IMR-90 (cell line): ENCODE measurements at regions not wholly inside any gene's neighbourhood (a gene's known extent, or its start where the extent isn't known, plus 50 kb on each side); places are given as distances from the start of the nearest gene placed in this dataset.

ENCODE experiments used
- ATAC-seq: fragments of 200-7000 bp; cut with Tn5 transposase; 2 replicates; pipeline ENCODE4 v1.9.1; 2020; ENCODE audit warnings: low read depth, mild to moderate bottlenecking, moderate library complexity
- BruUV-seq: library from RNA; stranded (reverse); fragments of 400-500 nt; replicated peaks from 2 replicates; lab custom pipeline; 2021; lab: Mats Ljungman, UMichigan
- CTCF ChIA-PET: fragments of 300-600 bp; formaldehyde crosslinking; extraction: SDS; loops from one replicate; lab custom pipeline; 2021; ENCODE audit warnings: antibody characterized with exemption; lab: Yijun Ruan, JAX
- POLR2A ChIA-PET: fragments of 300-600 bp; sonication (Branson Sonifier 250); formaldehyde crosslinking; loops from one replicate; lab custom pipeline; 2022; ENCODE audit warnings: antibody characterized with exemption; ENCODE audit not compliant: unreplicated experiment; lab: Charles Lee
- DNase-seq: peaks from one replicate; pipeline ENCODE4 v3.0.0; 2013
- H2AFZ ChIP-seq: replicated peaks from 2 replicates; pipeline ENCODE3; 2013; ENCODE audit warnings: low read length, mild to moderate bottlenecking; ENCODE audit not compliant: poor library complexity
- H2AK5ac ChIP-seq: 2 replicates; pipeline ENCODE4 v1.6.1; 2013; ENCODE audit warnings: low read depth, low read length, inconsistent platforms
- H2AK9ac ChIP-seq: replicated peaks from 2 replicates; pipeline ENCODE3; 2013; ENCODE audit warnings: mild to moderate bottlenecking, low read depth, low read length, moderate library complexity; ENCODE audit not compliant: poor library complexity
- H2BK120ac ChIP-seq: 2 replicates; pipeline ENCODE4 v1.6.1; 2013; ENCODE audit warnings: low read depth, low read length, inconsistent platforms
- H2BK15ac ChIP-seq: 3 replicates; pipeline ENCODE4 v1.6.1; 2013; ENCODE audit warnings: low read depth, low read length, inconsistent platforms
- H2BK20ac ChIP-seq: 2 replicates; pipeline ENCODE4 v1.6.1; 2013; ENCODE audit warnings: low read depth, mild to moderate bottlenecking, inconsistent platforms, low read length, moderate library complexity
- H2BK5ac ChIP-seq: 2 replicates; pipeline ENCODE4 v1.6.1; 2013; ENCODE audit warnings: mild to moderate bottlenecking, low read depth, low read length, inconsistent platforms; ENCODE audit not compliant: poor library complexity, severe bottlenecking
- H3K14ac ChIP-seq: replicated peaks from 2 replicates; pipeline ENCODE4 v1.6.1; 2013; ENCODE audit warnings: low read depth, low read length, inconsistent platforms
- H3K18ac ChIP-seq: 2 replicates; pipeline ENCODE4 v1.6.1; 2013; ENCODE audit warnings: low read depth, low read length, control low read depth
- H3K23ac ChIP-seq: 2 replicates; pipeline ENCODE4 v1.6.1; 2013; ENCODE audit warnings: low read depth, low read length, inconsistent platforms
- H3K27ac ChIP-seq: 2 replicates; pipeline ENCODE4 v1.5.1; 2013; ENCODE audit warnings: mild to moderate bottlenecking, control low read depth, low read length; ENCODE audit not compliant: insufficient read depth
- H3K27me3 ChIP-seq: 2 replicates; pipeline ENCODE4 v1.6.1; 2013; ENCODE audit warnings: low read length; ENCODE audit not compliant: control insufficient read depth, insufficient read depth
- H3K36me3 ChIP-seq: 2 replicates; pipeline ENCODE4 v1.6.1; 2013; ENCODE audit warnings: low read length, mixed read lengths; ENCODE audit not compliant: control insufficient read depth, insufficient read depth
- H3K4ac ChIP-seq: 2 replicates; pipeline ENCODE4 v1.6.1; 2013; ENCODE audit warnings: low read depth, low read length, inconsistent platforms
- H3K4me1 ChIP-seq: 2 replicates; pipeline ENCODE4 v1.6.1; 2013; ENCODE audit warnings: low read length, mixed read lengths; ENCODE audit not compliant: control insufficient read depth, insufficient read depth
- H3K4me2 ChIP-seq: 2 replicates; pipeline ENCODE4 v1.6.1; 2013; ENCODE audit warnings: low read depth, mild to moderate bottlenecking, control low read depth, low read length, moderate library complexity
- H3K4me3 ChIP-seq: 2 replicates; pipeline ENCODE4 v1.5.1; 2013; ENCODE audit warnings: low read depth, mild to moderate bottlenecking, control low read depth, low read length, moderate library complexity; ENCODE audit not compliant: insufficient read depth
- H3K56ac ChIP-seq: 2 replicates; pipeline ENCODE4 v1.6.1; 2013; ENCODE audit warnings: low read length, inconsistent platforms; ENCODE audit not compliant: insufficient read depth; ENCODE audit errors: extremely low read depth
- H3K79me1 ChIP-seq, 2 experiments: 2 replicates each; pipeline ENCODE4 v1.6.1; 2013; ENCODE audit warnings: low read length in 2 of 2, inconsistent platforms in 1 of 2, low read depth in 1 of 2
- H3K9ac ChIP-seq: 2 replicates; pipeline ENCODE4 v1.6.1; 2013; ENCODE audit warnings: low read depth, low read length, control low read depth
- H3K9me1 ChIP-seq: 2 replicates; pipeline ENCODE4 v1.6.1; 2013; ENCODE audit warnings: low read length, inconsistent platforms; ENCODE audit not compliant: insufficient read depth
- H3K9me3 ChIP-seq: 2 replicates; pipeline ENCODE4 v1.6.1; 2013; ENCODE audit warnings: low read length; ENCODE audit not compliant: control insufficient read depth, insufficient read depth
- H4K20me1 ChIP-seq: 2 replicates; pipeline ENCODE4 v1.6.1; 2013; ENCODE audit warnings: low read length, inconsistent platforms; ENCODE audit not compliant: insufficient read depth
- H4K5ac ChIP-seq: 2 replicates; pipeline ENCODE4 v1.6.1; 2013; ENCODE audit warnings: mild to moderate bottlenecking, low read depth, low read length, control low read depth
- H4K8ac ChIP-seq, 2 experiments: 2 replicates each; pipeline ENCODE4 v1.6.1; 2013; ENCODE audit warnings: low read depth in 2 of 2, low read length in 2 of 2, control low read depth in 1 of 2, inconsistent platforms in 1 of 2
- H4K91ac ChIP-seq: 2 replicates; pipeline ENCODE4 v1.6.1; 2013; ENCODE audit warnings: low read depth, low read length, inconsistent platforms; ENCODE audit not compliant: insufficient read depth
- BHLHE40 ChIP-seq: fragments of 150-350 bp; IDR thresholded peaks from 2 replicates; pipeline ENCODE4 v1.6.1; 2016; ENCODE audit warnings: mild to moderate bottlenecking, low read depth, low read length
- CEBPB ChIP-seq: IDR thresholded peaks from 2 replicates; pipeline ENCODE4 v1.6.1; 2012; ENCODE audit warnings: low read depth, low read length, improper control_type of control experiment
- CHD1 ChIP-seq: IDR thresholded peaks from 2 replicates; pipeline ENCODE4 v1.6.1; 2012; ENCODE audit warnings: low read depth, low read length, improper control_type of control experiment
- ELK1 ChIP-seq: fragments of 150-350 bp; IDR thresholded peaks from 2 replicates; pipeline ENCODE4 v1.6.1; 2016; ENCODE audit warnings: low read depth, mild to moderate bottlenecking, low read length, moderate library complexity, borderline replicate concordance
- FOS ChIP-seq: fragments of 150-350 bp; IDR thresholded peaks from 2 replicates; pipeline ENCODE4 v1.6.1; 2016; ENCODE audit warnings: low read depth, low read length
- MAFK ChIP-seq: IDR thresholded peaks from 2 replicates; pipeline ENCODE4 v1.6.1; 2012; ENCODE audit warnings: low read depth, low read length, improper control_type of control experiment
- MAZ ChIP-seq: IDR thresholded peaks from 2 replicates; pipeline ENCODE4 v1.6.1; 2012; ENCODE audit warnings: low read depth, mild to moderate bottlenecking, low read length, improper control_type of control experiment, moderate library complexity, borderline replicate concordance
- MXI1 ChIP-seq: IDR thresholded peaks from 2 replicates; pipeline ENCODE4 v1.6.1; 2012; ENCODE audit warnings: low read depth, mild to moderate bottlenecking, low read length, moderate library complexity, borderline replicate concordance
- NFE2L2 ChIP-seq: fragments of 150-350 bp; IDR thresholded peaks from 2 replicates; pipeline ENCODE4 v1.6.1; 2016; ENCODE audit warnings: low read depth, mild to moderate bottlenecking, low read length
- POLR2A ChIP-seq: IDR thresholded peaks from 2 replicates; pipeline ENCODE4 v1.6.1; 2012; ENCODE audit warnings: mild to moderate bottlenecking, low read depth, low read length
- RAD21 ChIP-seq: IDR thresholded peaks from 2 replicates; pipeline ENCODE4 v1.6.1; 2012; ENCODE audit warnings: low read length, improper control_type of control experiment
- RFX5 ChIP-seq: IDR thresholded peaks from 2 replicates; pipeline ENCODE4 v1.8.0; 2012; ENCODE audit warnings: low read depth, mild to moderate bottlenecking, low read length, moderate library complexity
- SMC3 ChIP-seq: fragments of 150-350 bp; IDR thresholded peaks from 2 replicates; pipeline ENCODE4 v1.6.1; 2016; ENCODE audit warnings: low read depth, mild to moderate bottlenecking, antibody characterized with exemption, low read length, moderate library complexity
- USF2 ChIP-seq: fragments of 150-350 bp; IDR thresholded peaks from 2 replicates; pipeline ENCODE4 v1.6.1; 2017; ENCODE audit warnings: mild to moderate bottlenecking, antibody characterized with exemption, low read length, low read depth
- WGBS, 2 experiments: methylation state at CpG; one replicate each; pipeline versions ENCODE4 v1.1.5 to v1.1.7; 2013; ENCODE audit warnings: missing lambda C conversion rate in 2 of 2; ENCODE audit not compliant: insufficient read length in 1 of 2; ENCODE audit errors: extremely low coverage in 2 of 2; 5-methylcytosine and 5-hydroxymethylcytosine counted together
- dilution Hi-C: fragments of 300-500 bp; cut with HindIII; formaldehyde crosslinking; loops from one replicate; pipeline ENCODE4 v1.14.3; 2018; ENCODE audit warnings: low sequenced_read_pairs; ENCODE audit not compliant: unreplicated experiment
- in situ Hi-C: fragments of 300-500 bp; cut with MboI; formaldehyde crosslinking; loops from 3 replicates; pipeline ENCODE4 v1.14.3; 2019; ENCODE audit warnings: low sequenced_read_pairs, inconsistent platforms, mixed read lengths
- intact Hi-C: fragments of 100-400 bp; cut with micrococcal nuclease; formaldehyde crosslinking; loops from 2 replicates; pipeline ENCODE4 v1.10.0; 2022
- TF ChIP-seq, protein P1 (sequence below): conservative IDR thresholded peaks from 2 replicates; pipeline ENCODE4 v1.5.1; 2012; ENCODE audit warnings: mild to moderate bottlenecking, low read depth, low read length, improper control_type of control experiment

- peaks cover 12% of the 10 kb centered on the region for H3K9me3 ChIP-seq
- ChIA-PET CTCF (no interaction called here), POLR2A (no interaction called here)
- H3K79me1 ChIP-seq: no peaks in the 10 kb centered on the region
- H4K91ac ChIP-seq: no peak overlapping the region
- H2BK20ac ChIP-seq: no peak overlapping the region
- no peak overlapping the region for H2AFZ ChIP-seq
- H3K4me1 ChIP-seq: no peaks in the 10 kb centered on the region
- H3K27me3 ChIP-seq: no peaks in the 10 kb centered on the region
- no peak overlapping the region for H2BK15ac ChIP-seq
- no peaks in the 10 kb centered on the region for H3K9me1 ChIP-seq
- intact Hi-C loops: no loop called here
- no peak overlapping the region for H4K8ac ChIP-seq
- no peak overlapping the region for H2AK5ac ChIP-seq
- H4K20me1 ChIP-seq: no peaks in the 10 kb centered on the region
- no peak overlapping the region for H2BK5ac ChIP-seq
- in situ Hi-C loops: no loop called here
- H3K4me3 ChIP-seq: no peak overlapping the region
- no peak overlapping the region for H3K4me2 ChIP-seq
- no peak overlapping the region for H2AK9ac ChIP-seq
- H3K23ac ChIP-seq: no peak overlapping the region
- no peak overlapping the region for H3K14ac ChIP-seq
- dilution Hi-C loops: no loop called here
- no peak overlapping the region for H3K27ac ChIP-seq
- H3K56ac ChIP-seq: no peak overlapping the region
- WGBS, 2 experiments: 11% methylated on average over 10 of the region's 24 CpGs; no CpG with 5 or more reads in 1 of the 2 experiments
- no TSS peak for BruUV-seq
- no peaks in the 10 kb centered on the region for H3K36me3 ChIP-seq
- TF ChIP-seq POLR2A: no peak
- TF ChIP-seq MAFK: no peak
- no peak for TF ChIP-seq FOS
- no peak for TF ChIP-seq NFE2L2
- TF ChIP-seq ELK1: no peak
- no peak for TF ChIP-seq MXI1
- no peak for TF ChIP-seq MAZ
- TF ChIP-seq, protein P1, sequence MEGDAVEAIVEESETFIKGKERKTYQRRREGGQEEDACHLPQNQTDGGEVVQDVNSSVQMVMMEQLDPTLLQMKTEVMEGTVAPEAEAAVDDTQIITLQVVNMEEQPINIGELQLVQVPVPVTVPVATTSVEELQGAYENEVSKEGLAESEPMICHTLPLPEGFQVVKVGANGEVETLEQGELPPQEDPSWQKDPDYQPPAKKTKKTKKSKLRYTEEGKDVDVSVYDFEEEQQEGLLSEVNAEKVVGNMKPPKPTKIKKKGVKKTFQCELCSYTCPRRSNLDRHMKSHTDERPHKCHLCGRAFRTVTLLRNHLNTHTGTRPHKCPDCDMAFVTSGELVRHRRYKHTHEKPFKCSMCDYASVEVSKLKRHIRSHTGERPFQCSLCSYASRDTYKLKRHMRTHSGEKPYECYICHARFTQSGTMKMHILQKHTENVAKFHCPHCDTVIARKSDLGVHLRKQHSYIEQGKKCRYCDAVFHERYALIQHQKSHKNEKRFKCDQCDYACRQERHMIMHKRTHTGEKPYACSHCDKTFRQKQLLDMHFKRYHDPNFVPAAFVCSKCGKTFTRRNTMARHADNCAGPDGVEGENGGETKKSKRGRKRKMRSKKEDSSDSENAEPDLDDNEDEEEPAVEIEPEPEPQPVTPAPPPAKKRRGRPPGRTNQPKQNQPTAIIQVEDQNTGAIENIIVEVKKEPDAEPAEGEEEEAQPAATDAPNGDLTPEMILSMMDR: no peak
- TF ChIP-seq CHD1: no peak
- no peak for TF ChIP-seq RAD21
- TF ChIP-seq CEBPB: no peak
- no peak for TF ChIP-seq BHLHE40
- no peak for TF ChIP-seq USF2
- TF ChIP-seq SMC3: no peak
- TF ChIP-seq RFX5: no peak
- H3K4ac ChIP-seq: no peak overlapping the region
- no peak overlapping the region for H3K9ac ChIP-seq
- DNase-seq (no peak), ATAC-seq (no peak)
- no peak overlapping the region for H3K18ac ChIP-seq
- H4K5ac ChIP-seq: no peak overlapping the region
- no peak overlapping the region for H2BK120ac ChIP-seq
Measured at GRCh38 chr14:104424406-104425072, 155.0 kb upstream of the C14orf180 start.
